ENCODE measurements at regions not wholly inside any gene's neighbourhood (a gene's known extent, or its start where the extent isn't known, plus 50 kb on each side); places are given as distances from the start of the nearest gene placed in this dataset.

DNA sequence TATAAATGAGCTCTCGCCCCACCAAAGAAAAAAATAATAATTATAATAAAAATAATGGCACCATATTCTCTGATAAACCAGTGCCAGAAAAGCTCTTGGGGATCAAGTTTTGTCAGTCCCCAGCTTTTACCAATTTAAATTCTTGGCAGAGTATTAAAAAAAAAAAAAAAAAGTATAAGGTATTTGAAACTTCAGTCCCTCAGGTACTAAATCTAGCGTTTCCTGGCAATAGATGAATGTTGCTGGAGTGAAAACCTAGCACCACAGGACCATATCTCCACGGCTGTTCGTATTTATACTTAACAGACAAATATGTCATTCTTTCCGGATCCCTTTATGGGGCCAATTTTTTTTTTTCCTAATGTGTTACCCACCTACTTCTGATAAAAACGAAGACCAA, 646.2 kb downstream of the CCDC171 start:
- H3K27ac ChIP-seq, result peak overlapping the region in 1 of 3 donors; percentile 13
- intact Hi-C loops (cut with DNase I), result loop anchor here (10.0 kb wide), 1 partner anchor 76 kb away; no protein-coding TSS in a partner anchor
- WGBS, 2 donors, result 75 to 78% methylated on average over 6 of the region's 6 CpGs

DNA sequence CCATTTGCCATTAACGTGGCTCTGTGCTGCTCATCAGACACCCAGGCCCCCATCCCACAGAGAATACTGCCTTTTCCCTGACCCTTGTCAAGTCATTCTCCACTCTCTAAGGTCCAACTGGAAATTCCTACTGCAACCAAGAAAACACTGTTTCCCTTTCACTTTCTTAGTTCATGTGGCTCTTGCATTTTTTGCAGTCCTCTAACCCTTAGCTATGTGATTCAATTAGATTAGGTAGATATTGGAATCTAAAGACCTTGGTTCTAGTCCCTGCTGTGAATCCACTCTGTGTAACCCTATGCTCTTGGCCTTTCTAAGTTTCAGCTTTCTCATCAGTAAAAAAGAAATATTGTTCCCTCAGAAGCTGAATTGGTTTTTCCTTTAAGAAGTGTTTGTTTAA, 649.4 kb downstream of the CCDC171 start:
- intact Hi-C loops (cut with DNase I), result no loop called here
- no peaks in the 10 kb centered on the region for H3K36me3 ChIP-seq
- H3K4me3 ChIP-seq (replicated peaks in 1 of 3), result no peak overlapping the region
- TF ChIP-seq, protein P1, sequence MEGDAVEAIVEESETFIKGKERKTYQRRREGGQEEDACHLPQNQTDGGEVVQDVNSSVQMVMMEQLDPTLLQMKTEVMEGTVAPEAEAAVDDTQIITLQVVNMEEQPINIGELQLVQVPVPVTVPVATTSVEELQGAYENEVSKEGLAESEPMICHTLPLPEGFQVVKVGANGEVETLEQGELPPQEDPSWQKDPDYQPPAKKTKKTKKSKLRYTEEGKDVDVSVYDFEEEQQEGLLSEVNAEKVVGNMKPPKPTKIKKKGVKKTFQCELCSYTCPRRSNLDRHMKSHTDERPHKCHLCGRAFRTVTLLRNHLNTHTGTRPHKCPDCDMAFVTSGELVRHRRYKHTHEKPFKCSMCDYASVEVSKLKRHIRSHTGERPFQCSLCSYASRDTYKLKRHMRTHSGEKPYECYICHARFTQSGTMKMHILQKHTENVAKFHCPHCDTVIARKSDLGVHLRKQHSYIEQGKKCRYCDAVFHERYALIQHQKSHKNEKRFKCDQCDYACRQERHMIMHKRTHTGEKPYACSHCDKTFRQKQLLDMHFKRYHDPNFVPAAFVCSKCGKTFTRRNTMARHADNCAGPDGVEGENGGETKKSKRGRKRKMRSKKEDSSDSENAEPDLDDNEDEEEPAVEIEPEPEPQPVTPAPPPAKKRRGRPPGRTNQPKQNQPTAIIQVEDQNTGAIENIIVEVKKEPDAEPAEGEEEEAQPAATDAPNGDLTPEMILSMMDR (IDR thresholded peaks at IDR 0.05), result no peak
- no peak for TF ChIP-seq POLR2A (IDR thresholded peaks at IDR 0.05)
- no peaks in the 10 kb centered on the region for H3K9me3 ChIP-seq
- no peak for DNase-seq
- WGBS, 2 donors, result 62 to 75% methylated on average over 1 of the region's 1 CpG
- no peaks in the 10 kb centered on the region for H3K27me3 ChIP-seq
- peaks cover 2 to 14% of the 10 kb centered on the region in 2 donors for H3K4me1 ChIP-seq
- no peak overlapping the region for H3K27ac ChIP-seq

More for the DNA sequence above, 646.2 kb downstream of the CCDC171 start:
- Histone ChIP-seq H3K27me3 (no peaks in the 10 kb centered on the region), H3K9me3 (no peaks in the 10 kb centered on the region), H3K36me3 (no peaks in the 10 kb centered on the region), H3K4me1 (peaks cover 14 to 30% of the 10 kb centered on the region in 2 donors), H3K4me3 (replicated peaks in 1 of 3) (no peak overlapping the region)
- TF ChIP-seq, protein P1 (IDR thresholded peaks at IDR 0.05), result no peak
- no peak for TF ChIP-seq POLR2A (IDR thresholded peaks at IDR 0.05)
- DNase-seq, result no peak

DNA sequence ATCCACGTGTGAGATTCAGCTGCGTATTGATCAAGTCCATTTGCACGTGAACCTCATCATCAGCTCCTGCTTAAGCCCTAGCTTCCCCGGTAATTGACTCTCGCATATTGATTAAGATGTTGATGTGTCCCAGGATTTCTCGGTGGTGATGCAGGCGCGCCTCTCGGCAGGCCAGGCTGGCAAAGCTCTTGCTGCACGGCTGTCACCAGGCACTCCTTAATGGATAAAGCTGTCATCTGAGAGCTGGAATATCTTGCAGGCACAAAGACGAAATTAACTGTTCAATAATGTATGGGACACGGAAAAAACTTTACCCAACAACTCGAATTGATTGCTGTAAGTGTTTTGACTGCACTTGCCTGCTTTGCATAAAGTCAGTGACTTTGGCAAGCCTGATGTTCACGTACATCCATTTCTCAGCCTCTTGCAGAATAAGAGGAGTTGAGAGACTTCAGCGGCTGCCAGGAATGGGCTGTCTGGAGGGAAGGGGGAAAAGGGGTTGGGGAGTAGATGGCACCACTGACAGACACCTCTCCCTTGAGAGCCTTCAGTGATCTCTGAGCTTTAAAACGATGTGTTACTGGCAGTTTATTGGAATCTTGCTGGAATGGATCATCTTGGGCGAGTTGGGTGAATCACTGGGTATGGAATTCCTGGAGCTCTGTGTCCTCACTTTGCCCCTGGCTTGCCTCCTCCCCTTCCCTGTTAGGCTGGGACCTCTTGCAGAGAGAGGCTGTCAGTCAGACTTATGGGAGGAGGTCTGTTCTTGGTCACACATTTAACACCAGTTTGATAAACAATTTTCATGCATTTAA, 650.3 kb downstream of the CCDC171 start:
- no peaks in the 10 kb centered on the region for H3K36me3 ChIP-seq
- peaks cover 0 to 5% of the 10 kb centered on the region in 2 donors for H3K4me1 ChIP-seq
- H3K4me3 ChIP-seq (replicated peaks in 1 of 3), result no peak overlapping the region
- H3K27me3 ChIP-seq, result no peaks in the 10 kb centered on the region
- intact Hi-C loops (cut with DNase I), result no loop called here
- no peak overlapping the region for H3K27ac ChIP-seq
- 81 to 86% methylated on average over 17 of the region's 17 CpGs for WGBS, 2 donors
- DNase-seq, result no peak
- no peaks in the 10 kb centered on the region for H3K9me3 ChIP-seq
- TF ChIP-seq POLR2A (IDR thresholded peaks at IDR 0.05), result no peak
- TF ChIP-seq, protein P1 (IDR thresholded peaks at IDR 0.05), result no peak

- intact Hi-C loops (cut with DNase I), result no loop called here
- Histone ChIP-seq H3K9me3 (no peaks in the 10 kb centered on the region), H3K36me3 (no peaks in the 10 kb centered on the region), H3K27ac (no peak overlapping the region), H3K4me1 (peaks cover 0 to 4% of the 10 kb centered on the region in 2 donors), H3K27me3 (no peaks in the 10 kb centered on the region), H3K4me3 (replicated peaks in 1 of 3) (no peak overlapping the region)
- 88 to 91% methylated on average over 14 of the region's 14 CpGs for WGBS, 2 donors
- TF ChIP-seq, protein P1 (IDR thresholded peaks at IDR 0.05), result no peak
- no peak for TF ChIP-seq POLR2A (IDR thresholded peaks at IDR 0.05)
- DNase-seq, result no peak
These were observed 651.1 kb downstream of the CCDC171 start for GRCh38 chr9:16203729-16204573.
